A673 (cell line): ENCODE measurements at regions not wholly inside any gene's neighbourhood (a gene's known extent, or its start where the extent isn't known, plus 50 kb on each side); places are given as distances from the start of the nearest gene placed in this dataset.

Experiments
- EZH2 ChIP-seq: fragments of 200-600 bp; sonication (generic); IDR thresholded peaks from 2 replicates; pipeline ENCODE4 v1.6.1; 2017; ENCODE audit warnings: borderline replicate concordance, low read depth, mild to moderate bottlenecking, mixed read lengths, antibody characterized with exemption, low read length; ENCODE audit not compliant: poor library complexity, severe bottlenecking
- TF ChIP-seq, protein P1 (sequence below): fragments of 300-800, 200-600 bp; sonication (generic); conservative IDR thresholded peaks from 2 replicates; pipeline ENCODE4 v1.5.1; 2017; ENCODE audit warnings: low read depth, mild to moderate bottlenecking, antibody characterized with exemption, low read length, moderate library complexity, mixed read lengths

- TF ChIP-seq, protein P1, sequence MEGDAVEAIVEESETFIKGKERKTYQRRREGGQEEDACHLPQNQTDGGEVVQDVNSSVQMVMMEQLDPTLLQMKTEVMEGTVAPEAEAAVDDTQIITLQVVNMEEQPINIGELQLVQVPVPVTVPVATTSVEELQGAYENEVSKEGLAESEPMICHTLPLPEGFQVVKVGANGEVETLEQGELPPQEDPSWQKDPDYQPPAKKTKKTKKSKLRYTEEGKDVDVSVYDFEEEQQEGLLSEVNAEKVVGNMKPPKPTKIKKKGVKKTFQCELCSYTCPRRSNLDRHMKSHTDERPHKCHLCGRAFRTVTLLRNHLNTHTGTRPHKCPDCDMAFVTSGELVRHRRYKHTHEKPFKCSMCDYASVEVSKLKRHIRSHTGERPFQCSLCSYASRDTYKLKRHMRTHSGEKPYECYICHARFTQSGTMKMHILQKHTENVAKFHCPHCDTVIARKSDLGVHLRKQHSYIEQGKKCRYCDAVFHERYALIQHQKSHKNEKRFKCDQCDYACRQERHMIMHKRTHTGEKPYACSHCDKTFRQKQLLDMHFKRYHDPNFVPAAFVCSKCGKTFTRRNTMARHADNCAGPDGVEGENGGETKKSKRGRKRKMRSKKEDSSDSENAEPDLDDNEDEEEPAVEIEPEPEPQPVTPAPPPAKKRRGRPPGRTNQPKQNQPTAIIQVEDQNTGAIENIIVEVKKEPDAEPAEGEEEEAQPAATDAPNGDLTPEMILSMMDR = no peak
- no peak for TF ChIP-seq EZH2
These were observed 236.6 kb downstream of the CYRIA start for GRCh38 chr2:16429002-16429401.
